Stimulated activated effector memory CD8-positive, alpha-beta T cell treated with anti-CD3 and anti-CD28 coated beads, Interleukin-12 subunit alpha, Interleukin-12 subunit beta, amount 100 ng/mL, for 72 hours (primary cell): ENCODE measurements at regions not wholly inside any gene's neighbourhood (a gene's known extent, or its start where the extent isn't known, plus 50 kb on each side); places are given as distances from the start of the nearest gene placed in this dataset.
"Not testable (repeated sequence)": the region's sequence is repeated elsewhere in the genome, so short reads cannot be mapped to it uniquely, and the experiment has no call there.

ENCODE experiments used
- ATAC-seq: fragments of 150-1000 bp; cut with Tn5 transposase; 2 replicates; pipeline ENCODE4 v1.10.0; 2021
- DNase-seq, 2 donors: peaks; one replicate each; pipeline ENCODE4 v3.0.0; 2021 to 2022; ENCODE audit warnings: low spot score in 2 of 2
- H3K27ac Mint-ChIP-seq: one replicate; pipeline ENCODE4 v1.8.0; 2022; ENCODE audit warnings: mild to moderate bottlenecking, mixed read lengths
- H3K36me3 Mint-ChIP-seq: one replicate; pipeline ENCODE4 v1.8.0; 2022; ENCODE audit warnings: mild to moderate bottlenecking, mixed read lengths
- H3K4me1 Mint-ChIP-seq: one replicate; pipeline ENCODE4 v1.8.0; 2022; ENCODE audit warnings: mixed read lengths
- H3K4me3 Mint-ChIP-seq: one replicate; pipeline ENCODE4 v1.8.0; 2022; ENCODE audit warnings: mild to moderate bottlenecking, mixed read lengths
- H3K9me3 Mint-ChIP-seq: one replicate; pipeline ENCODE4 v1.8.0; 2022; ENCODE audit warnings: mixed read lengths

DNA sequence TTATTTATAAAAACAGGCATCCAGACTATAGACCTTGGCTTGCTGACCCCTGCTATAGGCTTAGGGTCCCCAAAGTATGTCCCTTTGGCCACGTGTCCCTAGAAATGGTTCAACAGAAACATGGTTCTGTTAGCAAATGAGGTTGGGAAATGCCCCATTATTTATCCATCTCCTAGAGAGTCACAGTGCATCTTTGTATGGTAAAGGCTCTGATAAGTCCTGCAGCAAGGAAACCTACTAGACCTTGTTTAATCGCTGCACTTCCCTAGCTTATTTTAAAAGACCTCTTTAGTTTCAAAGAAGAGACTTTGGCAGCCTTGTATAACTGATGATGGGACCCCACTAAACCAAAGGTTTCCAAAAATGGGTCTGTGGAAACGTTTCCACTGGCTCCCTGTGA is 471.5 kb downstream of the MED13L start:
- DNase-seq (no peak), ATAC-seq (no peak)
- Mint-ChIP-seq H3K27ac (no peak overlapping the region), H3K4me3 (no peak overlapping the region), H3K4me1 (no peaks in the 10 kb centered on the region), H3K9me3 (peaks cover 5% of the 10 kb centered on the region), H3K36me3 (no peaks in the 10 kb centered on the region)

DNA sequence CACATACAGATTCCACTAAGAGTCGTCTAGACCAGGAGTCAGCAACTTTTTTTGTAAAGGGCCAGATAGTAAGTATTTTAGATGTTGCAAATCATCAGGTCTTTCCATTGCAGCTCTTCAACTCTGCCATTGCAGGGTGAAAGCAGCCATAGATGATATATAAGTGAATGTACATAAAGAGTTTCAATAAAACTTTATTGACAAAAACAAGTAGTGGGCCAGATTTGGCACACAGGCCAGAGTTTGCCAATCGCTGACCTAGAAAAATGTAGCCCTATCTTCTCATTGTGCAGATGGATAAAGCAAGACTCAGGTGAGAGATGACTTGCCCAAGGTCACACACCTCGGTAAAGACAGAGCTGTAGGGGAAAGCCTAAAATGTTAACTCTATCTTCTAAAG is 474.7 kb downstream of the MED13L start:
- H3K4me1 Mint-ChIP-seq = no peaks in the 10 kb centered on the region
- H3K9me3 Mint-ChIP-seq = peaks cover 2% of the 10 kb centered on the region
- no peak overlapping the region for H3K27ac Mint-ChIP-seq
- H3K4me3 Mint-ChIP-seq = no peak overlapping the region
- ATAC-seq (no peak), DNase-seq (no peak)
- H3K36me3 Mint-ChIP-seq = peaks cover 6% of the 10 kb centered on the region

DNA sequence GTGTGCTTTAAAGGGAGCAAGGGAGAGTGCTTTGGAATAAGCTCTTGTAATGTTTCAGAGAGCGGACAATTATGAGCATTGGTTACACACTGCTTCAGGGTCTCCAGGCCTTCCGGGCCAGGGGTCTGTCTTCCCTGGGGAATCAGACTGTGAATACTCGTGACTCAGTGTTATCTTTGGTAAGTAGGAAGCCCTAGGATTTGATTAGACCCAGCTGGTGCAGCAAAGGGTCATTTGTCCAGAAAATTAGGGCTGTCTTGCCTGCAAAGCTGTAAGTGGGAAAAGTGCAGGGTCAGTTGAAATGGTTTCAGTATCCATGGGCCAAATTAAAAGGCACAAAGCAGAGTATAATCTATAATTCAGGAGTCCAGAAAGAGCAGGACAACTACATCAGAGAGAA is 475.6 kb downstream of the MED13L start:
- DNase-seq (no peak), ATAC-seq (no peak)
- Mint-ChIP-seq H3K4me1 (no peaks in the 10 kb centered on the region), H3K36me3 (peaks cover 6% of the 10 kb centered on the region), H3K4me3 (no peak overlapping the region), H3K27ac (no peak overlapping the region), H3K9me3 (peaks cover 2% of the 10 kb centered on the region)

- Mint-ChIP-seq H3K9me3 (peaks cover 2% of the 10 kb centered on the region), H3K27ac (no peak overlapping the region), H3K36me3 (peaks cover 6% of the 10 kb centered on the region), H3K4me3 (no peak overlapping the region), H3K4me1 (no peaks in the 10 kb centered on the region)
- ATAC-seq (no peak), DNase-seq (no peak)
Observed at GRCh38 chr12:115799610-115800009, 477.9 kb downstream of the MED13L start.

DNA sequence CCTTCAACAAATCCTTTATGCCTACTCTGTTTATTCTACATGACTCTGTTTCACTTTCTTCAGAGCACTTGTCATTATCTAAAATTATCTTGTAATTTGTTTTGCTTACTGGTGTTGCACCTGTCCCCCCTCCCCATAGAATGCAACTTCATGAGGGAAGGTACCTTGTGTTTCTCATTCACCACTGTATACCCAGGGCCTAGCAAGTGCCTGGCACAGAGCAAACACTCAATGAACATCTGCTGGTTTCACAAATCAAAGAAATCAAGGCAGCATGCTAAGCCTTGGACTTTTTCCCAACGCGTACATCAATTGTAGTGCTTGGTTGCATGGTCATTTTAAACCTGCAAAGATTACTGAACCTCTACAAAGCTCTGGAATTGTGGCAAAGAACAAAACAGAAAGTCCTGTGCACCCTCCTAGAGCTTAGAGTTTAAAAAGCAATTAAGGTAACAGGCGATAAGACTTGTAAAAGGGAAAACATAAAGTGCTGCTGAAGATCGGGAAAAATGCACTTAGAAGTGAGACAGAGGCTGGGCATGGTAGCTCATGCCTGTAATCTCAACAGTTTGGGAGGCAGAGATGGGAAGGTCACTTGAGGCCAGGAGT is 479.1 kb downstream of the MED13L start:
- DNase-seq = no peak
- H3K4me1 Mint-ChIP-seq = no peaks in the 10 kb centered on the region
- H3K4me3 Mint-ChIP-seq = no peak overlapping the region
- H3K36me3 Mint-ChIP-seq = peaks cover 6% of the 10 kb centered on the region
- peaks cover 2% of the 10 kb centered on the region for H3K9me3 Mint-ChIP-seq
- no peak for ATAC-seq
- H3K27ac Mint-ChIP-seq = no peak overlapping the region

DNA sequence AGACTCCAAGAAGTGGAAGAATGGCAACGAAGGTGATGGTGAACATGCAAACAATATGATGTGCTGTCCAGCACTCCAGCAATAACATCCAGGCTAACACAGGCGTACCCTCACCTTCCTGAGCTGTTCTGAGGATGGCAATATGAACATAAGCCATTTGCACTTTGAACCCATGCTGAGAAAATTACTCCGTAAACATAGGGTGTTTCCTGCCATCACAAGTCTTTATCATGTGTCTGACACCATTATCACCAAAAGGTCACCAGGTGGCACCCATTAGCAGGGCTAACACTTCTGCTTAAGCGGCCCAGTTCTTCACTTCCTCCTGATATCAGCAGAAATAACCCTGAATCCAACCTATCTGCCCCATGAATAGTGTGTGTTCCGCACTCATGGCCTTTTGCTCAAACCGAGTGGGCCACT is 482.8 kb downstream of the MED13L start:
- peaks cover 3% of the 10 kb centered on the region for H3K9me3 Mint-ChIP-seq
- no peak overlapping the region for H3K4me3 Mint-ChIP-seq
- H3K36me3 Mint-ChIP-seq = peaks cover 6% of the 10 kb centered on the region
- DNase-seq (no peak), ATAC-seq (no peak)
- no peak overlapping the region for H3K27ac Mint-ChIP-seq
- no peaks in the 10 kb centered on the region for H3K4me1 Mint-ChIP-seq

GRCh38 chr12:115791331-115791730 is 486.2 kb downstream of the MED13L start:
- Mint-ChIP-seq H3K27ac (no peak overlapping the region), H3K9me3 (peaks cover 3% of the 10 kb centered on the region), H3K4me3 (no peak overlapping the region), H3K36me3 (no peaks in the 10 kb centered on the region), H3K4me1 (no peaks in the 10 kb centered on the region)
- no peak for ATAC-seq
- DNase-seq = no peak

- H3K9me3 Mint-ChIP-seq = peaks cover 3% of the 10 kb centered on the region
- no peaks in the 10 kb centered on the region for H3K36me3 Mint-ChIP-seq
- H3K4me1 Mint-ChIP-seq = no peaks in the 10 kb centered on the region
- DNase-seq (no peak), ATAC-seq (no peak)
- no peak overlapping the region for H3K27ac Mint-ChIP-seq
- no peak overlapping the region for H3K4me3 Mint-ChIP-seq
Observed at GRCh38 chr12:115790526-115790925, 487.0 kb downstream of the MED13L start.

DNA sequence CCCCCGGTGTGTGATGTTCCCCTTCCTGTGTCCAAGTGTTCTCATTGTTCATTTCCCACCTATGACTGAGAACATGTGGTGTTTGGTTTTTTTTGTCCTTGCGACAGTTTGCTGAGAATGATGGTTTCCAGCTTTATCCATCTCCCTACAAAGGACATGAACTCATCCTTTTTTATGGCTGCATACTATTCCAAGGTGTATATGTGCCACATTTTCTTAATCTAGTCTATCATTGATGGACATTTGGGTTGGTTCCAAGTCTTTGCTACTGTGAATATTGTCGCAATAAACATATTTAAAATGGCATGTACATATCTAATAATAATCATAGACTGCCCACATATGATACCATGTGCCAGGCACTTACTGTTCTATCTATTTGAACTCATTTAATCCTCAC is 491.0 kb downstream of the MED13L start:
- not testable (repeated sequence) for H3K36me3 Mint-ChIP-seq, DNase-seq, H3K4me1 Mint-ChIP-seq, ATAC-seq, H3K4me3 Mint-ChIP-seq, H3K27ac Mint-ChIP-seq, H3K9me3 Mint-ChIP-seq

- no peak overlapping the region for H3K4me3 Mint-ChIP-seq
- H3K4me1 Mint-ChIP-seq = no peaks in the 10 kb centered on the region
- ATAC-seq (no peak), DNase-seq (no peak)
- no peak overlapping the region for H3K27ac Mint-ChIP-seq
- no peaks in the 10 kb centered on the region for H3K36me3 Mint-ChIP-seq
- peaks cover 3% of the 10 kb centered on the region for H3K9me3 Mint-ChIP-seq
Observed at GRCh38 chr12:115785548-115785947, 491.9 kb downstream of the MED13L start.

DNA sequence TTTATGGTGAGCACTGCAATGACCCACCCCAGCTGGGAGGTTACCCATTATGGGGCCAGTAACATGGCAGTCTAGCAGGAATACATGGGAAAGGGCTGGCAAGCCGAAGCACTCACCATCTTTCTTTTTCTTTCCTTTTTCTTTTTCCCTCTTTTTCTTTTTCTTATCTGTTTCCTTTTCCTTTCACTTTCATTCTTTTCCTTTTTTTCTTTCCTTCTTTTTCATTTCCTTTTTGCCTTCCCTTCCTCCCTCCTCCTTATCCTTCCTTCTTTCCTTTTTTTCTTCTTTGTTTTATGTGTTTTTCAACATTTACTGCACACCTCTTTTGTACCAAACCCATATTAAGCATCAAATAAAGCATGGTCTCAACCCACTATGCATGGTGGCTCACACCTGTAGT is 501.1 kb downstream of the MED13L start:
- Mint-ChIP-seq H3K4me3 (no peak overlapping the region), H3K4me1 (no peaks in the 10 kb centered on the region), H3K36me3 (no peaks in the 10 kb centered on the region), H3K27ac (no peak overlapping the region), H3K9me3 (peaks cover 4% of the 10 kb centered on the region)
- DNase-seq = no peak
- no peak for ATAC-seq

DNA sequence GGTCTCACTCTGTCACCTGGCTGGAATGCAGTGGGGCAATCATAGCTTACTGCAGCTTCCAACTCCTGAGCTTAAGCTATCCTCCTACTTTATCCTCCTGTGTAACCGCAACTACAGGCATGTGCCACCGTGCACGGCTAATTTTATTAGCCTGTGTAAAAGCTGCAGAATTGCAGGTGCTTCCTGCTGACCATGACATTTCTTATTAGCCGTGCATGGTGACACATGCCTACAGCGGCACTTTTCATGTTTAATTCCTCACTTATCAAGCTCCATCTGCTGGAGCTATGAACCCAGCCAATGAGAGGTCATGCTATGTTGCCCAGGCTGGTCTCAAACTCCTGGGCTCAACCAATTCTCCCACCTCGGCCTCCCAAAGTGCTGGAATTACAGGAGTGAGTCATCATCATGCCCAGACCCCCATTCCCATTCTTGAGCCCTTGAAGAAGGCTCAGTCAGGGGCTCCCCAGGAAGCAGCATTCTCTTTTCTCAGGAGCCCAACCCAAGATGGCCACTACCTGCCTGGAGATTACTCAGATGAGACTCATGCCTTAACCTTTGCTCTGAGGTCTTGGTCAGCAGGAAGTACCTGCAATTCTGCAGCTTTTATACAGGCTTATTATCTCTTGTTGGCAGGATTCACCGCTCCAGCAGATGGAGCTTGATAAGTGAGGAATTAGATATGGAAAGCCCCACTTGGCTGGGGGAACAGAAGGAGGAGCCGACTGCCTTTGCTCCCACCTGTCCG is 503.2 kb downstream of the MED13L start:
- no peak for DNase-seq
- Mint-ChIP-seq H3K9me3 (peaks cover 4% of the 10 kb centered on the region), H3K36me3 (no peaks in the 10 kb centered on the region), H3K4me1 (no peaks in the 10 kb centered on the region), H3K27ac (no peak overlapping the region), H3K4me3 (no peak overlapping the region)
- ATAC-seq = no peak

- Mint-ChIP-seq H3K36me3 (no peaks in the 10 kb centered on the region), H3K4me1 (no peaks in the 10 kb centered on the region), H3K9me3 (peaks cover 4% of the 10 kb centered on the region), H3K27ac (no peak overlapping the region), H3K4me3 (no peak overlapping the region)
- DNase-seq (no peak), ATAC-seq (no peak)
Observed at GRCh38 chr12:115771601-115772000, 505.9 kb downstream of the MED13L start.

DNA sequence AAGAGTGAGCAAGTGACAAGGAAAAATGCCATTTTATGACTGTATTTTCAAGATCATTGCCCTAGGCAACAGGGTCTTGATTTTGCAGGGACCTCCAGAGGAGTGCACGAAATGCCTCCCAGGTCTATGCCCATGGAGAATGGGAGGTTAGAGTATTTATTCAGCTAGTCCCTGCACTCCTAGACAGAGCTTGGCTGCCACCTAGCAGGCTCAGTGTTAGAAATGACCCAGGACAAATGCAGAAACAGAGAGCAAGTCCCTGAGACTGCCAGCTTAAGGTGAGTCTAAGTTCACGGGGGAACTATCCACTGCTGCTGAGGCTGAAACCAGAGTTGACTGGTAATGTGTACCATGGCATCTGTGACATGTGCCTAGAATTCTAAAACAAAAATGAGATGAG is 506.4 kb downstream of the MED13L start:
- Mint-ChIP-seq H3K4me1 (no peaks in the 10 kb centered on the region), H3K36me3 (no peaks in the 10 kb centered on the region), H3K27ac (no peak overlapping the region), H3K9me3 (peaks cover 9% of the 10 kb centered on the region), H3K4me3 (no peak overlapping the region)
- ATAC-seq (no peak), DNase-seq (no peak)

- H3K27ac Mint-ChIP-seq = no peak overlapping the region
- H3K4me1 Mint-ChIP-seq = no peaks in the 10 kb centered on the region
- no peaks in the 10 kb centered on the region for H3K36me3 Mint-ChIP-seq
- ATAC-seq (no peak), DNase-seq (no peak)
- no peak overlapping the region for H3K4me3 Mint-ChIP-seq
- peaks cover 9% of the 10 kb centered on the region for H3K9me3 Mint-ChIP-seq
Observed at GRCh38 chr12:115770643-115771042, 506.9 kb downstream of the MED13L start.

DNA sequence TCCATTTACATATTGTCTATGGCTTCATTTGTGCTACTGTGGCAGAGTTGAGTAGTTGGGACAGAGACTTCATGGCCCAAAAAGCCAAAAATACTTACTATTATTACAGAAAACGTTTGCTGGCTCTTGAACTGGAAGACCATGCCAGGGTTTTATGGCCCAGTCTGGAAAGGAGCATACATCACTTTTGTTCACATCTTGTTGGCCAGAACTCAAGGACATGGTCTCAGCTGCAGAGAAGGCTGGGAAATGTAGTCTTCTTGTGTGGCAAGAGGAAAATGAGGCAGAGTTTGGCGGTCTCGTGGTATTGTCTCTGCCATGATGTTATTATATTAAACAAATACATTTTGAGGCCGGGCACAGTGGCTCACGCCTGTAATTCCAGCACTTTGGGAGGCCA is 509.6 kb downstream of the MED13L start:
- DNase-seq = no peak
- Mint-ChIP-seq H3K36me3 (no peaks in the 10 kb centered on the region), H3K4me3 (no peak overlapping the region), H3K27ac (no peak overlapping the region), H3K4me1 (no peaks in the 10 kb centered on the region), H3K9me3 (peaks cover 13% of the 10 kb centered on the region)
- no peak for ATAC-seq
